Tibial nerve (tissue), 4 donors: ENCODE measurements at regions not wholly inside any gene's neighbourhood (a gene's known extent, or its start where the extent isn't known, plus 50 kb on each side); places are given as distances from the start of the nearest gene placed in this dataset. TPM values are rescaled to one million over a fixed set of nuclear protein-coding genes. Genes with fewer than 3 reads are reported as not detected.

Experiments
- DNase-seq, 2 donors: peaks; one replicate each; pipeline ENCODE4 v3.0.0-alpha.2; 2019; ENCODE audit warnings: low spot score in 2 of 2
- H3K27ac ChIP-seq, 4 donors: fragments of 200-600 bp; sonication (generic) in 3 of 4; one replicate each; pipeline ENCODE4 v1.5.1; 2017 to 2019; ENCODE audit warnings: mild to moderate bottlenecking in 1 of 4
- H3K27me3 ChIP-seq, 2 donors: fragments of 200-600 bp; sonication (generic) in 1 of 2; one replicate each; pipeline versions ENCODE4 v1.5.1 to v1.6.0; 2017 to 2019
- H3K36me3 ChIP-seq, 3 donors: fragments of 200-600 bp; sonication (generic); one replicate each; pipeline ENCODE4 v1.5.1; 2018 to 2019
- H3K4me1 ChIP-seq, 4 donors: fragments of 200-600 bp; sonication (generic) in 3 of 4; one replicate each; pipeline ENCODE4 v1.5.1; 2017 to 2019
- H3K4me3 ChIP-seq, 4 donors: fragments of 200-600 bp; sonication (generic) in 3 of 4; one replicate each; pipeline ENCODE4 v1.5.1; 2017 to 2019; ENCODE audit warnings: mild to moderate bottlenecking in 1 of 4, moderate library complexity in 1 of 4
- H3K9me3 ChIP-seq, 4 donors: fragments of 200-600 bp; sonication (generic) in 3 of 4; one replicate each; pipeline ENCODE4 v1.5.1; 2017 to 2019
- EP300 ChIP-seq, 2 donors: sonication (generic); formaldehyde crosslinking; IDR thresholded peaks; one replicate each; pipeline ENCODE4 v1.6.1; 2017; ENCODE audit warnings: antibody characterized with exemption in 2 of 2, mild to moderate bottlenecking in 1 of 2
- POLR2A ChIP-seq, 2 donors: fragments of 450-650 bp; IDR thresholded peaks; one replicate each; pipeline ENCODE4 v1.6.1; 2017; ENCODE audit warnings: antibody characterized with exemption in 2 of 2, mild to moderate bottlenecking in 2 of 2, moderate library complexity in 2 of 2
- WGBS, 2 donors: methylation state at CpG; one replicate each; pipeline ENCODE4 v1.1.5; 2018; 5-methylcytosine and 5-hydroxymethylcytosine counted together
- small RNA-seq: library from RNA; depleted of rRNA; stranded (forward); fragments of <200 nt; gene quantifications from one replicate; pipeline ENCODE3, GENCODE V24; 2016
- TF ChIP-seq, protein P1 (sequence below), 5 experiments: fragments of 200-600 bp in 3 of 5; fragments of 450-650 bp in 2 of 5; sonication (generic) in 3 of 5; IDR thresholded peaks; one replicate each; pipeline ENCODE4 v1.5.1; 2016 to 2019; ENCODE audit warnings: antibody characterized with exemption in 5 of 5, mild to moderate bottlenecking in 3 of 5, moderate library complexity in 2 of 5

DNA sequence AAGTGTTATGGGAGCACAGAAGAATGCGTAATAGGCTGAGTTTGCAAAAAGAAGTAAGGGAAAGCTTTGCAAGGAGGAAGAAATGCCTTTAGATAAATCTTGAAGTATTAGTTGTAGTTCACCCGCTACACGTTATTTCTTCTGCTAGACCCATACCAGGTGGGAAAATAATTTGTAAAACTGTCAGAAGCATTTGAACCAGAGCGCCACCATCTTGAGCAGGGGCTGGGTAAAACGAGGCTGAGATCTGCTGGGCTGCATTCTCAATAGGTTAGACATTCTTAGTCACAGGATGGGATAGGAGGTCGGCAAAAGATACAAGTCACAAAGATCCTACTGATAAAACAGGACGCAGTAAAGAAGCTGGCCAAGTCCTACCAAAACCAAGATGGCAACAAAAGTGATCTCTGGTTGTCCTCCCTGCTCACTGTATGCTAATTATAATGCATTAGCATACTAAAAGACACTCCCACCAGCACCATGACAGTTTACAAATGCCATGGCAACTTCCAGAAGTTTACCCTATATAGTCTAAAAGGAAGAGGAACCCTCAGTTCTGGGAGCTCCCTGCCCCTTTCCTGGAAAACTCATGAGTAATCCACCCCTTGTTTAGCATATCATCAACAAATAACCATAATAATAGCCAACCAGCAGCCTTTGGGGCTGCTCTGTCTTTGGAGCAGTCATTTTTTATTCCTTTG, 50.0 kb upstream of the ZNF280D start:
- TF ChIP-seq, protein P1, sequence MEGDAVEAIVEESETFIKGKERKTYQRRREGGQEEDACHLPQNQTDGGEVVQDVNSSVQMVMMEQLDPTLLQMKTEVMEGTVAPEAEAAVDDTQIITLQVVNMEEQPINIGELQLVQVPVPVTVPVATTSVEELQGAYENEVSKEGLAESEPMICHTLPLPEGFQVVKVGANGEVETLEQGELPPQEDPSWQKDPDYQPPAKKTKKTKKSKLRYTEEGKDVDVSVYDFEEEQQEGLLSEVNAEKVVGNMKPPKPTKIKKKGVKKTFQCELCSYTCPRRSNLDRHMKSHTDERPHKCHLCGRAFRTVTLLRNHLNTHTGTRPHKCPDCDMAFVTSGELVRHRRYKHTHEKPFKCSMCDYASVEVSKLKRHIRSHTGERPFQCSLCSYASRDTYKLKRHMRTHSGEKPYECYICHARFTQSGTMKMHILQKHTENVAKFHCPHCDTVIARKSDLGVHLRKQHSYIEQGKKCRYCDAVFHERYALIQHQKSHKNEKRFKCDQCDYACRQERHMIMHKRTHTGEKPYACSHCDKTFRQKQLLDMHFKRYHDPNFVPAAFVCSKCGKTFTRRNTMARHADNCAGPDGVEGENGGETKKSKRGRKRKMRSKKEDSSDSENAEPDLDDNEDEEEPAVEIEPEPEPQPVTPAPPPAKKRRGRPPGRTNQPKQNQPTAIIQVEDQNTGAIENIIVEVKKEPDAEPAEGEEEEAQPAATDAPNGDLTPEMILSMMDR (IDR thresholded peaks at IDR 0.05): no peak
- TF ChIP-seq EP300 (IDR thresholded peaks at IDR 0.05) (no peak), POLR2A (IDR thresholded peaks at IDR 0.05) (no peak)
- H3K4me1 ChIP-seq: no peaks in the 10 kb centered on the region
- no peaks in the 10 kb centered on the region for H3K27me3 ChIP-seq
- peaks cover 0 to under 1% (median 0%) of the 10 kb centered on the region in 4 donors for H3K9me3 ChIP-seq
- DNase-seq: no peak
- H3K27ac ChIP-seq: no peak overlapping the region
- H3K4me3 ChIP-seq: no peak overlapping the region
- 88 to 92% methylated on average over 7 of the region's 7 CpGs for WGBS, 2 donors
- no peaks in the 10 kb centered on the region for H3K36me3 ChIP-seq

Small RNA genes in the stretch of these regions (small RNA-seq; reads per million reads assigned to genes)
- gene AC090517.1: not detected
- gene AC090517.3: not detected
